SH-SY5Y (cell line): ENCODE measurements at regions not wholly inside any gene's neighbourhood (a gene's known extent, or its start where the extent isn't known, plus 50 kb on each side); places are given as distances from the start of the nearest gene placed in this dataset.

Experiments
- GATA2 ChIP-seq: IDR thresholded peaks from 2 replicates; pipeline ENCODE4 v1.6.1; 2011; ENCODE audit warnings: mild to moderate bottlenecking, low read depth, low read length
- GATA3 ChIP-seq: IDR thresholded peaks from 2 replicates; pipeline ENCODE4 v1.6.1; 2011; ENCODE audit warnings: low read depth, mild to moderate bottlenecking, low read length, moderate library complexity

DNA sequence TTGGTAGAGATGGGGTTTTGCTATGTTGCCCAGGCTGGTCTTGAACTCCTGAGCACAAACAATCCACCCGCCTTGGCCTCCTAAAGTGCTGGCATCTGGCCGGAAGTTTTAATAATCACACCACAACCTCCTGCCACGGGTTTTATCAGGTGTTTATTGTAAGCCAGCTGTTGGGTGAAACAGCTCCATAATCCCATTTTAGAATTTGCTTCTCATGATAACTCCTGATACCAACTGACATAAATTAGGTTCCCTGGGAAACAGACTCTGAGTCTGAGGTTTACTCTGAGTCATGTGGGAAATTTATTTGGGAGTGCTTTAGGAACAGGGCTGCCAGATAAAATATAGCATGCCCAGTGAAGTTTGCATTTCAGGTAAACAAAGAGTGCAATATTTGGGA is 122.6 kb upstream of the MED13 start:
- TF ChIP-seq GATA3: no peak
- peak; percentile 44; the same call in 1 of the 2 replicates for TF ChIP-seq GATA2

DNA sequence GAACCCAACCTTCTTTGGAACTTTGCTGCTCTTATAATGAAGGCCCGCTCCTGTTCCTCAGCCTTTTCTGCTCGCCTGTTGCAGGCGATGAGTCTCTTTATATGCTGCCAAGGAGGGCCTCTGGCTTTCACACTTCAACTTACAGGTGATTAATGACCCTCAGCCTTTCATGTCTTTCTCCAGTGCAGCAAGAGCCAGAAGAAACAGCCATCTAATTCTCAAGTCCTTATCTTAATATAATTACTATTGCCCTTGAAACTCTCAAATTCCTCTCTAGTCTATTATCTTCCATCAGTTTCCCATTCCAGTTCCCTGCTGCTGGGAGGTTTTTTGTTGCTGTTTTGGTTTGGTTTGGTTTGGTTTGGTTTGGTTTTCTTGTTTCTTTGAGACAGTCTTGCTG is 121.8 kb upstream of the MED13 start:
- TF ChIP-seq GATA2 (no peak), GATA3 (no peak)

DNA sequence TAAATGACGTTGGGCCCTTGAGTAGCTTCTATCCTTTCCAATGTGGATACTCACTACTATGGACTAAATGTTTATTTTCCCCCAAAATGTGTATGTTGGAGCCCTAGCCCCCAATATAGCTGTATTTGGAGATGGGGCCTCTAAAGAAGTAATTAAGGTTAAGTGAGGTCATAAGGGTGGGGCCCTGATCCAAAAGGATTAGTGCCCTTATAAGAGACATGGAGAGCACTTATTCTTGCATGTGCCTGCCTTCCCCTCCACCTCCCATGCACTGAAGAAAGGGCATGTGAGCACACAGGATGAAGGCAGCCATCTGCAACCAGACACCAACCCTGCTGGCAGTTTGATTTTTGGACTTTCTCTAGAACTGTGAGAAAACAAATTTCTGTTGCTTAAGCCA is 115.7 kb upstream of the MED13 start:
- TF ChIP-seq GATA3 (no peak), GATA2 (no peak)

DNA sequence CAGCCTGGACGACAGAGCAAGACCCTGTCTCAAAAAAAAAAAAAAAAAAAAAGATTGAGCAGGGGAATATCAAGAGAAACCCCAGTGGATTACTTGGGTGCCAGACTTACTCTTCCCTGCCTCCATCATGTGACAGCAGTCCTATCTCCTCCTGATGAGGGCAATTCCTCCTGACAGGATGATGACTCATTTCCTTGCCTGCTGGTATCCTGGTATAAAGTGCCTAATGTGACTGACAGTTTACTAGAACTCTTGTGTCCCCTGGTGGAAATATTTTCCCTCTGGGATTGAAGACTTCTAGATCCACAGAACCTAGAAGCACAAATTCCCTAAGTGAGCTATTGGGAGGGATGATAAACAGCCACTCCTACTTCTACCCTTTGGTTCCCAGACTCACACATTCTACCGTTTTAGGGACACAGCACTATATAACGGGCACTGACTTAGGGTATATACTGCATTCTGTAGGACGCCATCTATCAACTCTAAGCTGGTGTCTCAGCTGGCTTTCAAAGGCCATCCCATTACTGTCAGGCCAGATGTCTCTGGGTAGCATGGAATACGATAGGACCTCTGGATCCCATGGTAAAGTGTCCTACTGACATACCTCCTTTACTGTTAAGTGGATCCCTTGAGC is 114.6 kb upstream of the MED13 start:
- no peak for TF ChIP-seq GATA3
- no peak for TF ChIP-seq GATA2

DNA sequence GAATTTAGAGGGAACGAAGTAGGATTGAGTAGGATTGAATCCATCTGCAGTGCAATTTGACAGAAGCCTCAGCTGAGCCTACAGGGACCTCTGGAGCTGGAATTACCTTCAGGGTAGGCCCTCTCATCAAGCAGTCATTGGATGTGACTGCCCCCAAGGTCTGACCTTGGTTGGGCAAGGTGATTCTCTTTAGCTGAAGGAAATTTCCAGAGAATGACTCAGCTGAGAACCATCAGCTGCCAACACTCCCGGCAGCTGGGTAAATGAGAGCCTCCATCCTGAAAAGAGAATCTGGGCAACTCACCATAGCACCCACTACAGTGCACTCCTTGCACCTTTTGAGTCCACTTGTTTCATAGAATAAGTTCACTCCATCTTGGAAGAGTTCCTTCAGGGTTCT is 113.5 kb upstream of the MED13 start:
- TF ChIP-seq GATA3: no peak
- TF ChIP-seq GATA2: no peak

DNA sequence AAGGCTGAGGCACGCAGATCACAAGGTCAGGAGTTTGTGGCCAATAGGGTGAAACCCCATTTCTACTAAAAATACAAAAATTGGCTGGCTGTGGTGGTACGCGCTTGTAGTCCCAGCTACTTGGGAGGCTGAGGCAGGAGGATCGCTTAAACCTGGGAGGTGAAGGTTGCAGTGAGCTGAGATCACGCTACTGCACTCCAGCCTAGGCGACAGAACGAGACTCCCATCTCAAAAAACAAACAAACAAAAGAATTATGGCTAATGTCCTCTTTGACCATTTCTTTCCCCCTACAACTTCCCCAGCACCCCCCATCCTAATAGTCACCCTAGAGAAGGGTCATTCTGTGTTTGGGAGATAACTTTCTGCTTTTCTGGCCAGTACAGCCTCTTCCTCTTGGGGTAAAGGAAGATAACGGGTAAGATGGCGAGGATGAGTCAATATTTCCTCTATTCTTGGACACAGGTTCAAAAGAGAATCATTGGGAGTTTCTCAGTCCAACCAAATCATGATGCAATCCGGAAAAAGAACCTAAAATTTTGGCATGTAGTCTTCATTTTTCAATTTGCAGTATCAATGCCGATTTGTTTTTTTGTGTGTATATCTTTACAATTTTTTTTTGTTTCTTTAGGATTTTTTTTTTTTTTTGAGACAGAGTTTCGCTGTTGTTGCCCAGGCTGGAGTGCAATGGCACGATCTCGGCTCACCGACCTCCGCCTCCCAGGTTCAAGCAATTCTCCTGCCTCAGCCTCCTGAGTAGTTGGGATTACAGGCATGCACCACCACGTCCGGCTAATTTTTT is 107.6 kb upstream of the MED13 start:
- TF ChIP-seq GATA3: no peak
- TF ChIP-seq GATA2: no peak

DNA sequence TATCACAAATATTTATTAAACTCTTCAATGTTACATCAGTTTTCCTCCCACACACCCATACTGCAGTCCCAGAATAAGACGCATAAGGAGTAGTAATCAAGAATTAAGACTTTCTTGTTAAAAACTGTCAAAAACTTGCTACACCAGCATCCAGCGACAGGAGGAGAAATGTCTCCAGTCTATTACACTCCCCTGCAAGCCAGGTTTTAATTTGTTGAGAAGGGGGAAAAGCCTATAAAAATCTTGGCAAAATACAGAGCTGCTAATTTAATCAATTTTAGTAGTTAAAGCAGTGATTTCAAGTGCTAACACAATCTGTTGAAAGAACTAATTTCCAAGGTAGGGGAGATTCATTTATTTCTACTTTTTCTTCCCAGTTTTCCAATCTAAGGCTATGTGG is 102.0 kb upstream of the MED13 start:
- TF ChIP-seq GATA3: no peak
- TF ChIP-seq GATA2: no peak

DNA sequence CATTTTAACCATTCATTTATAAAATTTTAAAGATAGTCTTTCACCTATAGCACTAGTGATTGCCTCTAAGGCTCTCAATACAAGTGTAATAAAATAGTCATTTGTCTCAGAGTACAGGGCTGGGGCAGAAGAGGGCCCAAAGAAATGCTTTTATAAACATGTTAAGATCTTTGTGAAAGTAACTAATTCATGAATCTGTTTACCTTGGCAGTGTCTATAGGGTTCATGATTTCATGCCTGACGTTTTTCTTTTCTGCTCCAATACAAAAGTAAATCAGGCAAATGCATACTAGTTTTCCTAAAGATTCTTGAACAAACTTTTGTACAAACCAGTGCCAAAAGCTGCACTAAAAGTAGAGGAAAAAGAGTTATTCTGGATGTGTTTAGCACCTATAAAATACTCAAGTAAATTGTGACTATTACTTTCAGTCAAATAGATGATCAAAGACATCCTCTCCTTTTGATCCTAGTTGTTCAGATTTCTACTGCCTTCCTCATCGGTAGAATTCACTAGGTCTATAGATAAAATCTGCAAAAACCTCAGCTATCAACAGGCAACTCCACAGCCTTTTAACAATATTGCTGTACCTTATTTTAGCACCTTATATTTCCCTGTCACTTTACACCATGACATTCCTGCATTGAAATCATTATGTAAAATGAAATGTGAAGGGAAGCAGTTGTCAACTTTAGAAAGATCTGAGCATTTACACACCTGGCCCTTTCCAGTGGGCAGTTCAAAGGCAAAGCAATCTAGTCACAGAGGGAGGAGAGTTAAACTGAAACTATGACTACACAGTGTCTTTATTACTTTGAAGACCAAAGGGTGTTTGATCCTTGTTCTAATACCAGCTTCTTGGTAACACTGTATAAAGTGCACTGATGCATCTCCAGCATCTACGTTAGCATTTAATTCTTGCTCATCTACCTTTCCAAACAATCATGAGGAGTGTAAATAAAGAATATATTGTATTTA is 100.0 kb upstream of the MED13 start:
- TF ChIP-seq GATA3 (no peak), GATA2 (no peak)

DNA sequence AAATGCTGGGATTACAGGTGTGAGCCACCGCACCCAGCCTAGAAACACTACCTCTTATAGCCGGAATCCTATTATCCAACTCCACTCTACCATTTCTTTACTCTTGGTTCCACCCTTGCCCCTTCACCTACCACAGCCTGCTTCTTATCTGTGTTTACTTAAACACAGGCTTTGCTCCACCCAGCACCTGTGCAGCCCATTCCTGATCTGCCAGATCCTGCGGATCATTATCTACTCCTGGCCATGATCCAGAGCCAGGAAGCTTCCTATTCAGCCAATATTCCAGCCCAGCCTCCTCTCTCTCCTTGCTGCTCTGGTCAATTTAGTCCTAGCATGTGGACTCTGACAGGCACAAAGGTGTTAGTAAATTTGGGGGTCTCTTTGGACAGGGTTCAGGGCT is 98.8 kb upstream of the MED13 start:
- TF ChIP-seq GATA2 (peak; percentile 72), GATA3 (no peak)

DNA sequence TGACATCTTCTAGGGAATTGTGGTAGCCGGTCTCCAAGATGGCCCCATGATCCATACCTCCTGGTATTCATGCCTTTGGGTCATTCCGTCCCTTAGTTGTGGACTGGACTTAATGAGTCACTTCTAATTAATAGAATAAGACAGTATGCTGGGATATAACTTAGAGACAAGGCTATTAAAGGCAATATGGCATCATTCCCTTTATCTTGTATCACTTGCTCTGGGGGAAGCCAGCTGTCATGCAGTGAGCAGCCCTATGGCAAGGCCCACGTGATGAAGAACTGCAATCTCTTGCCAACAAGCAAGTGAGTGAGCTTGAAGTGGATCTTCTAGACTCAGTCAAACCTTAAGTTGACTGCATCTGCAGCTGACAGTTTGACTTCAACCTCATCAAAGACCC is 97.8 kb upstream of the MED13 start:
- no peak for TF ChIP-seq GATA2
- no peak for TF ChIP-seq GATA3

DNA sequence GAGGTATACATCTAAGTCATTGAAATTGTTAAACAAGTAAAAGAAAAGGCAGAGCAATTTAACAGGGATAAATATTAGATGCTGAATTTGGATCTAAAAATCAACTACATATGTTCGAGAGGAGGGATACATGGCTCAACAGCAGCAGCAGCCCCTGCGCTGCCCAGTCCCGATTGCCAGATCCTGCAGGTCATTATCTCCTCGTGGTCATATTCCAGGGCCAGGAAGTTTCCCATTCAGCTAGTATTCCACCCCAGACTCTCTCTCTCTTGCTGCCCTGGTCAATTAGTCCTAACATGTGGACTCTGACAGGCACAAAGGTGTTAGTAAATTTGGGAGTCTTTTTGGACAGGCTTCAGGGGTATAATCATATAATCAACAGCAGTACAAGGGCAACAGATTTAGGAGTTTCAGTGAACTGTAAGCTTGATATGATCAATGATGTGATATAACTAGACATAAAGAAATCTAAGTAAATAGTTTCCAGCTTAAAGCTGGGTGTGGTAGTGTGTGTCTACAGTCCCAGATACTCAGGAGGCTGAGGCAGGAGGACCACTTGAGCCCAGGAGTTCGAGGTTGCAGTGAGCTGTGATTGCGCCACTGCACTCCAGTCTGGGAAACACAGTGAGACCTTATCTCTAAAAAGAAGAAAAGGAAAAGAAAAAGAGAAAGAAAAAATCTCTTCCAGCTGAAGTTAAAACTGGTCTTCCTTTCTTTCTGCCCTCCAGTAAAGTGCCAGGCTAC is 96.5 kb upstream of the MED13 start:
- TF ChIP-seq GATA3: no peak
- no peak; the same call in 1 of the 2 replicates for TF ChIP-seq GATA2

DNA sequence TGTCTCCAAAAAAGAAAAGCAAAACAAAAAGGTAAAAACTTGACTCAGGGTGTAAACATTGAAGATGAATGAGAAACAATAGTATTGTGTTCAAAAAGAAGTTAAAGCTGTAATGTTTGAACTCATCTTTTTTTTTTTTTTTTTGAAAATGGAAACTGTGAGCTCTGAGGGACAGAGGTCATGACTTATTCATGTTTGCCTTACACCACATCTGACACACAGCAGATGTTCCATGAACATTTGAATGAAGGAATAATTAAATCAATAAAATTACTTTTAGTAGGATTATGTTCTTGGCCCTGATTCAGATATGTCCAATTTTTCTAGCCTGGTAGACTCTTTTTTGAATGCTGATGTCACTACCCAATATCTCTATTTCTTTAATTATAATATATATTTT is 95.7 kb upstream of the MED13 start:
- TF ChIP-seq GATA3: no peak
- TF ChIP-seq GATA2: no peak

DNA sequence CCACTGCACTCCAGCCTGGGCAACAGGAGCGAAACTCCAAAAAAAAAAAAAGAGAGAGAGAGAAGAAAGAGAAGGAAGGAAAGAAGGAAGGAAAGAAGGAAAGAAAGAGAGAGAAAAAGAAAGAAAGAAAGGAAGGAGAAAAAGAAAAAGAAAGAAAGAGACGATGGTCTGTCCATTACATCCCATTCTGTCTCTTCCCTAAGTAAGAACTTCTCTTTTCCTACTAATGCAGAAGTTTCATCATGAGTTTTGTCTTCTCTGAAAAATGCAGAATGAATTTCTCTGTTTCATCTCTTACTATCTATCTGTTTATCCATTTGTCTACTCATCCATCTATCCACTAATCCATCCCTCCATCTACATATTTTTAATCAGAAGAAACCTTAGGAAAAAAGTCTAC is 94.9 kb upstream of the MED13 start:
- TF ChIP-seq GATA2 (no peak), GATA3 (no peak)

DNA sequence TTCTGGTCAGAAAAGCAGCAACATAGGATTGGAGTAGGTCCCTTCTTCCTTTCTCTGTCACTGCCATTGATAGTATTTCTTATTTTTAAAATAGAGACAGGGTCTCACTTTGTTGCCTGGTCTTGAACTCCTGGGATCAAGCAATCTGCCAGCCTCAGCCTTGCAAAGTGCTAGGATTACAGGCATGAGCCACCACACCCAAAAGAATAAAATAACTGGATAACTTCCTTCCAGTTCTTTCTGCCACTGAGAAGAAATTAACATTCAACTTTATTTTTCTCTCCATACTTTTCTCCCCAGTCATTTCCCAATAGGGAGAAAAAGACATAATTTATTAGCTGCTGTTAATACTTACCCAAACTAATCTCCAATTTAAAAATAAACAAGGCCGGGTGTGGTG is 91.9 kb upstream of the MED13 start:
- TF ChIP-seq GATA3: no peak
- TF ChIP-seq GATA2: no peak

DNA sequence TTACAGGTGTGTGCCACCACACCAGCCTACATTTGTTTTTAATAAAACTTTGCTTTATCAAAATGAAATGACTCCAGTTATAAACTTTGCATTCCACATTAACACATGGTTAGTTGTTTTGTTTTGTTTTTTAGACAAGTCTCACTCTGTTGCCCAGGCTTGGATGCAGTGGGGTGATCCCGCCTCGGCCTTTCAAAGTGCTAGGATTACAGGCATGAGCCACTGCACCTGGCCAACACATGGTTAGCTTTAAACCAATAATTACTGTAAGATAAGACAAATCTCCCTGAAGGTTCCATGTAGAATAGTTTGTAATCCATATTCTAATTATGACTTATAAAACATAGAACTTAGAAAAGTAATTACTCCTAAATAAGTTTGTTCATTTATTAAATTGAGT is 89.8 kb upstream of the MED13 start:
- no peak for TF ChIP-seq GATA3
